ENCODE measurements at regions not wholly inside any gene's neighbourhood (a gene's known extent, or its start where the extent isn't known, plus 50 kb on each side); places are given as distances from the start of the nearest gene placed in this dataset.
"Not testable (repeated sequence)": the region's sequence is repeated elsewhere in the genome, so short reads cannot be mapped to it uniquely, and the experiment has no call there.

DNA sequence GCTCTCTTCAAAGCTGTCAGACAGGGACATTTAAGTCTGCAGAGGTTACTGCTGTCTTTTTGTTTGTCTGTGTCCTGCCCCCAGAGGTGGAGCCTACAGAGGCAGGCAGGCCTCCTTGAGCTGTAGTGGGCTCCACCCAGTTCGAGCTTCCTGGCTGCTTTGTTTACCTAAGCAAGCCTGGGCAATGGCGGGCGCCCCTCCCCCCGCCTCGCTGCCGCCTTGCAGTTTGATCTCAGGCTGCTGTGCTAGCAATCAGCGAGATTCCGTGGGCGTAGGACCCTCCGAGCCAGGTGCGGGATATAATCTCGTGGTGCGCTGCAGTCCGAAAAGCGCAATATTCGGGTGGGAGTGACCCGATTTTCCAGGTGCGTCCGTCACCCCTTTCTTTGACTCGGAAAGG is 116.6 kb downstream of the PRL start:
- intact Hi-C loops (cut with micrococcal nuclease): not testable (repeated sequence)

DNA sequence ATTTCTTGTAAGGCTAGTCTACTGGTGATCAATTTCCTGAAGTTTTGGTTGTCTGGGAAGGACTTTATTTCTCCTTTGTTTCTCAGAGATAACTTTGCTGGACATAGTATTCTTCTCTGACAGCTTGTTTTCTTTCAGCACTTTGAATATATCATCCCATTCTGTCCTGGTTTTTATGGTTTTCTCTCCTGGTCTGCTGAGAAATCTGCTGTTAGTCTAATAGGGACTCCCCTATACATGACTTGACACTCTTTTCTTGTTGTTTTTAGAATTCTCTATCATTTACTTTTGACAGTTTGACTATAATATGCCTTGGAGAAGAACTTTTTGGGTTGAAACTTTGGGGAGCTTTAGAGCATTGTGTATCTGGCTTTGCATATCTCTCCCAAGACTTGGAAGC is 112.5 kb downstream of the PRL start:
- intact Hi-C loops (cut with micrococcal nuclease): no loop called here

DNA sequence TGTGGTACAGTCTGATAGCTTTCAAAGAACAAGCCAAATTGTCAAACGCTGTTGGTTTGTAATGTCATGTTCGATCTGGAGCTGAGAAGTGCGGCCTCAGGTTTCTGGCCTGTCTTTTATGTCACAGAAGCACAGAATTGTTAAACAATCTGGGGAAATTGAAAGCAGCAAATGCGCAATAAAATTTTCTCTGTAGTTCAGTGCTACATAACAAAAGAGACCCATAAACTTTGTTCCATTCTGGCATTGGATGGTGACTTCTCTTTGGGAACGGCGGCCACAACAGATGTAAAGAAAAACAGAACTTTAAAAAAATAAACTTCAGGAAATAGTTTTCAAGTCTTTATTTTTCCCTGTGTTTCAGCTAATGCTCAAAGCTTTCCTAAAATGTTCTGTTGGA is 106.9 kb downstream of the PRL start:
- intact Hi-C loops (cut with micrococcal nuclease): no loop called here

DNA sequence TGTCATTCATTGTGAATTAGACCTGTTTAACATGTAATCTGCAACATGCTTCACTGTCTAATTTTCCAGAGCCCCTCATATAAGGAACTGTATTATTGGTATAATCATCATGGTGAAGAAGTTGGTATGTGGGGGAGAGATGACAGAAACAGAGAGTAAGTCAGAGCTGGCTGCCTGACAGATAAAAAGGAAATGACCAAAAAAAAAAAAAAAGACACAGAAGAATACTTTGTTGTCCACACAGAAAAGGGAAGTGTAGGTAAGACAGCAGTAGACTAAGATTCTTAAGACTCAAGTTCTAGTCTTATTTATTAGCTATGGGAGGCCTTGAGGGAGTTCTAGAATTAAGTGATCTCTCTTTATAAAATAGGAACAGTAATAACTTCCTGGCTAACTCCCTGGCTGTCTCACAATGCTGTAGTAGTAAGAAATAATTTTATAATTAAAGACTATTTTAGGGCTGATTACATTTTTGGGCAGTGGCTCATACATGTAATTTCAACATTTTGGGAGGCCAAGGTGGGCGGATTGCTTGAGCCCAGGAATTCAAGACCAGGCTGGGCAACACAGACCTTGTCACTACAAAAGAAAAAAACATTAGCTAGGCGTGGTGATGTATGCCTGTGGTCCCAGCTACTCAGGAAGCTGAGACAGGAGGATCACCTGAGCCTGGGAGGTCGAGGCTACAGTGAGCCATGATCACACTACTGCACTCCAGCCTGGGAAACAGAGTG is 102.5 kb downstream of the PRL start:
- intact Hi-C loops (cut with micrococcal nuclease): no loop called here

DNA sequence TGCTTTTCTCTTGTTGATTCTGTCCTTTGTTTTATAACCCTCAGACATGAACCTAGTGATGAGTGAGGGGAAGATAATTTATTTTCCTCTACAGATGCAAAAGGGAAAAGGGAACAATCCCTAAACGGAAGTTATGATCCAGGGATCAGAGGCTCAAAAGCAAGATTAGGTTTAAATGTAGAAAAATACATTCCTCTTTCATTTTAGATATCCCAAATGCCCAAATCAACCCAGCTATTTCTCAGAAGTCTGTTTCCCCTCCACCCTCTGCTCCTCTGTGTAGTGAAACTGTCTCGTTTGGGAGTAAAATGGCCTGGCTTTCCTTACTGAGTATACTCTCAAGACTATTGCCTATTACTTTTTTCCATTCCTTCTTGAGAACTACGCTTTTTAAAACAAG is 97.1 kb downstream of the PRL start:
- intact Hi-C loops (cut with micrococcal nuclease): no loop called here

DNA sequence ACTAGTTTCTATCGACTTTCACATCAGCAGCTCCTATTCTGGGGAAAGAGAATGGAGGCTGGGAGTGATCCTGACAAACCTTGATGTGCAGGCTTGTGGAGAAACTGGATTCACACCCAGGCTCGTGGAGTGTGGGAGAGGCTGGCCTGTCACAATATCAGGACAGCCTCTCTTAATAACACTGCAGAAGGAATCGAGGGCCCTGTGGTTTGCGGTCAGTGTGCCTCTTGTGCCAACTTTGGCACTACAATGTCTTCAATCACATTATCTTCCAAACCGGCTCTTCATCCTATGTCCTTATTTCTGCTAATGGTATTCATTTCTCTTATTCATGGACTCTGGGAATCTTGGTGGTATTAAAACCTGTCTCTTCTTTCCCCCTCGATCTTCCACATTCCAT is 92.7 kb downstream of the PRL start:
- intact Hi-C loops (cut with micrococcal nuclease): no loop called here

DNA sequence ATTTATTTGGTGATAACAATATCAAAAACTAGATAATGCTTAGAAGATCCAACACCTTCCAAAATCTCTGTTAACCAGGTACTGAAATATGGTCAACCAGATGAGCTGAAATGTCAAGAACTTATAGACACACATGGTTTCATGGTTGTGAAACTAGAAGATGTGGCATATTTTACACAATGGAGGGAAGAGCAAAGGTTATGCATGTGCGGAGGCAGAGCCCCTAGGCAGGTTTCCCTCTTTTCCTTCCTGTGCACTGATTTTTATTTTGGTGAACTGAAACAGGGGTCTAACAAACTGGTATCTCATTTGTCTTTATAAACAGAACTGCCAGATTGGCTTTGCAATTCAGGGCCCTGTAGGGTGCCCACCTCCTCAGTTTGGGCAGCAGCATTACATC is 91.6 kb downstream of the PRL start:
- intact Hi-C loops (cut with micrococcal nuclease): no loop called here

DNA sequence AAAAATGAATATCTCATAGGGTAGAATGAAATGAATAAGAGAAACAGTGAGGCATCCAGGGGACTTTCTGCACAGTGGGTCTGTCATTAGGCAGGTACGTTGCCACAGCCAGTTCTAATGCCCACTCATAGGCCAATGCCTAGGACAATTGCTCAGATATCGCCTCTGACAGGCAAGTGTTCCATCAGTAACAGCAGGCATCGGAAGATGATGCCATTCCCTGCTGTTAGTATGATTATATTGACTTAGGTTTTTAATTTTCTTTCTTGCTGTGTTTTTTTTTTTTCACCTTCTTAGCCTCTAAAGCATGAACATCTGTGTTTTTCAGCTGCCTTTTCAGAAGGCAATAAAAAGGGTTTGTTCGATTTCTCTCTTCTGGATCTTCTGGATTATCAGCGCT is 90.7 kb downstream of the PRL start:
- intact Hi-C loops (cut with micrococcal nuclease): no loop called here

DNA sequence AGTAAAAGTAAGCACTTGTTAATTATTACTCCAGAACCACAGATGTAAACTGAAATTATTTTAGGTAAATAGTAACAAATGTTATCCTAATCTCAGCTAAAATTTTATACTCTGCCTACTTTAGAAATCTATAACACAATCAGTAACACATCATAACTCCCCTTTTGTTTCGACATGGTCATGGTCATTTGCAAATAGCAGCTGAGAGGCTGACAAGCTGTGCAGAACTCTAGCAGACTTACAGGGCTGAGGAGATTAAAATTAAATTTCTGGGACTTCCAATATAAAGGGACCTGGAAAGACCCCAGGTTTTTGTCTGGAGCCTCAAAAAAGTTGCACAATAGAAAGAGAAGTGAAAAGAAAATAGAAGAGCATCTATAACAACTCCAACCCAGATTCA is 88.8 kb downstream of the PRL start:
- intact Hi-C loops (cut with micrococcal nuclease): no loop called here

DNA sequence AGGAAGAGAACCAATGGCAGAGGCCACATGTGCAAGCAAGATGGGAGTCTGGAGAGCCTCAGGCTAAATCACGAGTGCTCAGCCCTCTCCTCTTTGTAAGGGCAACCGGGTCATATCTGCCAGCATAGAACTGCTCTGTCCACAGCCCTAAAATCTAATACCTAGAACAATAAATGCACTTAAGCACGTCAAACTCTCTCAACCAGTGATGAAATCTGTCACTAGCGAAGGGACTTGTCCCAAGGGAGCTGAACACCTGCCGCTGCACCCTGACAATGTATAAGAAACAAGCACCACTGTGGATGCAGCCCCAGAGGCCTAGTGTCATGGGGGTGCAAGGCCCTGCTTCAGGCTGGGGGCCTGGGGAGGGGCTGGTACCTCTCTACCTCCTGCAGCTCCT is 82.5 kb downstream of the PRL start:
- intact Hi-C loops (cut with micrococcal nuclease): no loop called here

DNA sequence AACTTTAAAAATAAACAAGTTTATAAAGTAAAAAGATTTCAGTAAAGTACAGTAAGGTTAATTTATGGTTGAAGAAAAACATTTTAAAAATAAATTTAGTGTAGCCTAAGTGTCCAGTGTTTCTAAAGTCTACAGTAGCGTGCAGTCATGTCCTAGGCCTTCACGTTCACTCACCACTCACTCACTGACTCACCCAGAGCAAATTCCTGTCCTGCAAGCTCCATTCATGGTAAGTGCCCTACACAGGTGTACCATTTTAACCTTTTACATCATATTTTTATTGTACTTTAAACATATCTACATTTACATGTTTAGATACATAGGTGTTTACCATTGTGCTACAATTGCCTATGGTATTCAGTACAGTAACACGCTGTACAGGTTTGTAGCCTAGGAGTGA is 81.4 kb downstream of the PRL start:
- intact Hi-C loops (cut with micrococcal nuclease): not testable (repeated sequence)

DNA sequence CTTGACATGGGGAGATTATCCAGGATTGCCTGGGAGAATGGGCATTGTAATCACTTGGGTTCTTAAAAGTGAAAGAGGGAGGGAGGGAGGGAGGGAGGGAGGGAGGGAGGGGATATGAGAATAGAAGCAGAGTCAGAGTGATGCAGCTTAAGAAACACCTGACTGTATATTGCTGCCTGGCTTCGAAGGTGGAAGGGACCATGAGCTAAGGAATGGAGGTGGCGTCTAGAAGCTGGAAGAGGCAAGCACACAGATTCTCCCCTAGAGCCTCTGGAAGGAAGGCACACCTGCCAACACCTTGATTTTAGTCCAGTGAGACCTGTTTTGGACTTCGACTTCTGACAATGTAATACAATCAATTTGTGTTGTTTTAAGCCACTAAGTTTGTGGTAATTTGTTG is 78.4 kb downstream of the PRL start:
- intact Hi-C loops (cut with micrococcal nuclease): no loop called here

DNA sequence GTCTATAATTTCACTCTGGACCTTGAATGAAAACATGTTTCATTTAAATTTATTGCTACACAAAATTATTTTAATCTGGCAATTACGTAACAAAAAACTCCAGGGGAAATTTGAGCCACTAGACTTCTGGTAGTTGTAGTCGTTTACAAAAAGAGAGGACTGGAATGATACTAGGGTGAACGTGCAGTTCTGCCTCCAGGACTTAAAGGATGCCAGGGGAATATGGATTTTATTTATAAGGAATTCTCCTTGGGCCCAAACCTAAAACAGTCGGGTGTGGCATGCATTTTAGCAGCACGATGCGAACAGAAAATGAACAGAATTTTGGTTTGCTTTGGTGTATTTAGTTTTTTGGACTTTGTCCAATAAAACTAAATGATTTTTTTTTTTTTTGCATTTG is 76.9 kb downstream of the PRL start:
- intact Hi-C loops (cut with micrococcal nuclease): no loop called here

DNA sequence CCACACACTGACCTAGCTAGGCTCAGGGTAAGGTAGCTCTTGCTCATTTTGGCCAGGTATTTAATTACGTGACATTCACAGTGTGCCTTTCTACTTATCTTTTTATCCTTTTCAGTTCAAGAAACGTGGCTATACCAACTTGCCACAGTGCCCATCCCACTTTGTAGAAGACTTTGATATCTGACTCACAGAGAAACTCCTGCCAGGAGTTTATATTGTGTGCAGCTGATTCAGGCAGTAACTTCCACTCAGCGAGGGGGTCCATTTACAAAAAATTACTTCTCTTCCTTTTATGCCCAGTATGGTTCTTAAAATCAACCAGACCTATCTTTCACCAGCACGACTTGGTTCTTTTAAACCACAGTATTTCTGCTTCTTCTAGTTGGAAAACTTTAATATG is 75.6 kb downstream of the PRL start:
- intact Hi-C loops (cut with micrococcal nuclease): no loop called here

DNA sequence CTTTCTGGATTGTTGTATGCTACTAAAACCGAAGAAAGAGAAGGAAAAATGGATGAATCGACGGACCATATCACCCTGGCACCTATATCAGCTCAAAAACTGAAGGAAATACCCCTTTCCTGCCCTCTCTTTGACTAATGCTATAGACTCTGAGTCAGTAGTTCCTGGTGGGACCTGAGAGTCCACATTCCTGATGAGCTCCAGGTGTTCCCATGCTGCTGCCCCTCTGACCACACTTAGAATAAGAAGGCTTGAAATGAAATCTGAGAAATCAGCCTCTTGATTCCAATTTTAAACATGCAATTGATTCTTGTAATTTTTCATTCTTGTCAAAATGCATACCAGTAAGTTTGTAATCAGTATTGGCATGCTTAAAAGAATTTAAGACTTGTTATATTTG is 75.2 kb downstream of the PRL start:
- intact Hi-C loops (cut with micrococcal nuclease): no loop called here

DNA sequence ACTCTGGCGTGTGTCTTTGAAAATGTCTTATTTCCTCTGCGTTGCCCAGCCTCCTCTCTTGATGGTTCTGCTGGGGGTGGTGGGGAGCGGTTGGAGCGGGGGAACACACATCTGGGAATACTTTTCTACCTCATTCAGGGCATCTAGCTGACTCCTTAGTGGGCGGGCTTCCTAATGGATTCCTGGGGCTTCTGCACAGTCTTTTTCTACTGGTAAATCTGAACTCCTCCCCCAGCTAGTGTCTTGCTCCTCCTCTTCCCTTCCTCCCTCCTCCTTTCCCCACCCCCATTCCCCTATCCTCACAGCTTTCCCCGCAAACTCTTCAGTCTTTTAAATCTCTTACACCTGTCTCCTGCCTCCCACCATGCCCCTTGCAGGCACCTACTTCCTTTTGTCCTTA is 74.4 kb downstream of the PRL start:
- intact Hi-C loops (cut with micrococcal nuclease): no loop called here

DNA sequence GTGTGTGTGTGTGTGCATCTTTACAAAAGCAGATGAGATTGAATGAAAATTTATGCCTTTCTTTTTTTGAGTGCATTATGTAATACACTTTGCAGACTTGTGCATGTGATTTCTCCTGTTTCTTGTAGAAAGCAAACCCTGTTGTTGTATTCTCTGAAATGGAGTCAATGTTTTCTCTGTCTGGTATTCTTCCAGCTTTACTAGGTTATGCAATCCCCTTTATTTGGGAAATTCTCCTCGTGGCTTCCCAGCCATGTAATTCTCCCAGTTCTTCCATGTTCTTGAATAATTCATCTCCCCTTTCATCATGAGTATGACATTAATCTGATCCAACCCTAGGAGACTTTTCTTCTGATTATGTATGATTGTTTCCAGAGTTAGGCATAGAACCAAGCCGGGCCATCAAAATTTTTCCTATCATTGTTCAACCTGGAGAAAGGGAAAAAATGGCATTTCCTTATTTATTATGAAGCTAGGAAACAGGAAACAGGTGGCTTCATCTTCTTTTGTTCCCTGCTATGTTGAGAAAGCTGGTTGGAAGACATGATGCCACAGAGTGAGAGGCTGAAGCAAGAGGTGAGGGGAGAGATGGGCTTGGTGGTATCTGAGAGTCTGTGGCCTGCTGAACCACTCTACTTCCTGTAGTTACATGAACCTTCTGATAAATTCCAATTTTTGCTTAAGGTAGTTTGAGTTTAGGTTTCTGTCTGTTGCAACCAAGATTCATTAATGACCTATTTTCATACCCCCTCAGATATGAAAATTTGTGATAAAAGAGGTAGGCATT is 68.8 kb downstream of the PRL start:
- intact Hi-C loops (cut with micrococcal nuclease): no loop called here

DNA sequence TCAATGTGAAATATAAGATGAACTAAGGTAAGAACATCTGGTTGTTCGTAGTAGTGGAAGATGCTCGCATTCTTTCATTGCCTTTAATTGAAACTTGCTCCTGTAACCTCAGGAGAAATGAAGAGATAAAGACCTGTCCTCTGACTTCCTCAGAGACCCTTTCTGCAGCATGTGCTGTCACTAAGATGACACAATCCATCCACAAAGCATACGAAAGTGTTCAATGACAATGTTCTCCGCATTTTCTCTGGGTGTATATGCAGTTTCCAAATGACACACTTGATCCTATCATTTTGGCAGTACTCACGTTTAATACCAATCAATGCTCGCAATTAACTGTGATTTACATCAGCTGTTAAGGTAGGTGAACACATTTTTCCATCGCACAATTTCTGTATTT is 65.8 kb downstream of the PRL start:
- intact Hi-C loops (cut with micrococcal nuclease): no loop called here

DNA sequence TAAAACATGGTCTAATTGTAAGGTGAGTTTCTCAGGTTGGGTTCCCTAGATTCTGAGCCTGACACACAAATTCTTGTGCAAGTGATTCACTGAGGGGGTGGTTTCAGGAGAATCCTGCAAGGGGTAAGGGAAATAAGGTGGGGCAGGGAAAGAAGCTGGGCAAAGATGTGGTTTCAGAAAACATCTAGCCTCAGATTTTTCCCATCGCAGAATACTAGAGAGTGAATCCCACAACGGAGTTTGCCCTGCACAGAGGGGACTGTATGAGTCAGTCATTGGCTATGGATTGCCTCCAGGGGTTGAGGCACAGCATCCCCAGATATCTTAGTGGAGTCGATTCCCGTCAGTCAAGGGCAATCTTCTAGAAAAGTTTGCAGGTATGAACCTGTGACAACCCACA is 65.2 kb downstream of the PRL start:
- intact Hi-C loops (cut with micrococcal nuclease): no loop called here

DNA sequence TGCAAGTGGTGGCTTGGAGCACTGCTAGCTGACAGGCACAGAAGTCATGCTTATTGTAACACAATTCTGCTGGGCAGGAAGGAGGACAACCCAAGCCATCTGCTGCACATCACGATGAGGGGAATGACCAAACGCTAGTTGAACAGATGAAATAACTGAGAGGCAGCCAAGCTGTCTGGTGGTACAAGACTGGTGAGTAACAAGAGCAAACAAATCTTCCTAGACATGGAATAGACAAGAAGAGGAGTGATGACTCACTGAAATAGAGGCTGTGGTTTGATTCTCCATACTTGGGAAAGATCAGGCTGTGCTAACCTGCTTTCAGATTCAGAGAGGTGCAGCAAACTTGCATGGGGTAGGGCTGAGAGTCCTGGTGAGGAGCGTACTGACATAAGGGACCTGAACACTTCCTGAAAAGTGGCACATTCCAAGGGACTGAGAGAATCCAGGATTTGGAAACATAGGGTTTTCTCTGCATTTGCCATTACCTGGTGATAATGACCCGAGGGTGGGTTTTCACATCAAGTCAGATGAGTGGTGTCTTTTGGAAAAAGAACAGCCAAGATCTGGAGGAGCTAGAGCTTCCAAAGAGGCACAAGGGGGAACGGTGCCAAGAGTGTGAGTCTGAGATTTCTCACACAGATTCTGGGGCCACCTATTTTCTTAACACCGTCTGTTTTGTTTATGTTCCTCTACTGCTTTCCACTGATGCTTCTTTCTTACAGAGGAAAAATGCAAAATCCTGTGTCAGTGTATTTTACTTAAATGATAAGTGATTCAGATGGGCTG is 60.0 kb downstream of the PRL start:
- intact Hi-C loops (cut with micrococcal nuclease): no loop called here
